ENCODE measurements at regions not wholly inside any gene's neighbourhood (a gene's known extent, or its start where the extent isn't known, plus 50 kb on each side); places are given as distances from the start of the nearest gene placed in this dataset.

- no peaks in the 10 kb centered on the region for H3K9me3 ChIP-seq (ENCODE audit: control insufficient read depth, low read length)
- H3K27ac ChIP-seq, result no peak overlapping the region
- H3K4me3 ChIP-seq (ENCODE audit: low read depth, low read length), result no peak overlapping the region
These were observed 219.1 kb upstream of the NBEA start for GRCh38 chr13:34722922-34723321.

DNA sequence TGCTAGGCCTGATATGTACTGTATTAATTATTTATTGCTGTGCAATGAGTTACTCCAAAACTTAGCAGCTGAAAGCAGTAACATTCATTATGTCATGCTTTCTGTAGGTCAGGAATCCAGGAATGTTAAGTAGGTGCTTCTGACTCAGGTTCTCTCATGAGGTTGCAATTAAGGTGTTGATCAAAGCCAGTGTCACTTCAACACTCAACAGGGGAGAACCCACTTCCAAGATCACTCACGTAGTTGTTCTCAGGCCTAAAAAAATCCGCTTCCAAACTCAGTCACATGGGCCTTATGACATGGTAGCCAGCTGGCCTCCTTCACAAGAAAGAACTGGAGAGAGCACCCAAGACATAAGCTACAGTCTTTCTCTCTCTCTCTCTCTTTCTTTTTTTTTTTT lies 211.1 kb upstream of the NBEA start:
- H3K27me3 ChIP-seq (ENCODE audit: control insufficient read depth, insufficient read depth, low read length), result no peaks in the 10 kb centered on the region
- no peak overlapping the region for H2AFZ ChIP-seq
- no peaks in the 10 kb centered on the region for H3K9me3 ChIP-seq (ENCODE audit: control insufficient read depth, low read length)
- no peaks in the 10 kb centered on the region for H3K36me3 ChIP-seq (ENCODE audit: control insufficient read depth, insufficient read depth, low read length)
- no peak overlapping the region for H3K9ac ChIP-seq
- TF ChIP-seq CTCF (IDR thresholded peaks at IDR 0.05), result no peak
- no peak overlapping the region for H3K4me3 ChIP-seq (ENCODE audit: low read depth, low read length)
- no peaks in the 10 kb centered on the region for H3K4me1 ChIP-seq
- H3K27ac ChIP-seq, result no peak overlapping the region
- no peaks in the 10 kb centered on the region for H3K79me2 ChIP-seq
- no peak overlapping the region for H3K4me2 ChIP-seq (ENCODE audit: low read length)

More at GRCh38 chr13:34722922-34723321, 219.1 kb upstream of the NBEA start:
- Histone ChIP-seq H3K79me2 (no peaks in the 10 kb centered on the region), H3K27me3 (ENCODE audit: control insufficient read depth, insufficient read depth, low read length) (no peaks in the 10 kb centered on the region), H2AFZ (no peak overlapping the region), H3K36me3 (ENCODE audit: control insufficient read depth, insufficient read depth, low read length) (no peaks in the 10 kb centered on the region), H3K4me1 (no peaks in the 10 kb centered on the region), H3K9ac (no peak overlapping the region), H3K4me2 (ENCODE audit: low read length) (no peak overlapping the region)
- TF ChIP-seq CTCF (IDR thresholded peaks at IDR 0.05), result no peak

DNA sequence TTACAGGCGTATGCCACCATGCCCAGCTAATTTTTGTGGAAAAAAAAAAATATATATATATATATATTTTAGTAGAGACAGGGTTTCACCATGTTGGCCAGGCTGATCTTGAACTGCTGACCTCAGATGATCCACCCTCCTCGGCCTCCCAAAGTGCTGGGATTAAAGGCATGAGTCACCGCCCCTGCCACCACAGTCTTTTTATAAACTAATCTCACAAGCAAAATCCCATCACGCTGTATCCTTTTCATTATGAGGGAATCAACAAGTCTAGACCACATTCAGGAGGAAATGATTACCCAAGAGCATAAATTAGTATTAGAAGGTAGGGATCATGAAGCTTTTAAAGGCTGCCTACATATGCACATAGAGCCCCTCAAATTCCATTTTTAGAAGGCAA lies 210.6 kb upstream of the NBEA start:
- TF ChIP-seq CTCF (IDR thresholded peaks at IDR 0.05), result no peak
- Histone ChIP-seq H2AFZ (no peak overlapping the region), H3K36me3 (ENCODE audit: control insufficient read depth, insufficient read depth, low read length) (no peaks in the 10 kb centered on the region), H3K79me2 (no peaks in the 10 kb centered on the region), H3K9me3 (ENCODE audit: control insufficient read depth, low read length) (no peaks in the 10 kb centered on the region), H3K4me3 (ENCODE audit: low read depth, low read length) (no peak overlapping the region), H3K4me2 (ENCODE audit: low read length) (no peak overlapping the region), H3K4me1 (no peaks in the 10 kb centered on the region), H3K27ac (no peak overlapping the region), H3K9ac (no peak overlapping the region), H3K27me3 (ENCODE audit: control insufficient read depth, insufficient read depth, low read length) (no peaks in the 10 kb centered on the region)

- Histone ChIP-seq H3K4me3 (ENCODE audit: low read depth, low read length) (no peak overlapping the region), H3K9ac (no peak overlapping the region), H2AFZ (no peak overlapping the region), H3K4me2 (ENCODE audit: low read length) (no peak overlapping the region), H3K79me2 (no peaks in the 10 kb centered on the region), H3K27ac (no peak overlapping the region), H3K36me3 (ENCODE audit: control insufficient read depth, insufficient read depth, low read length) (no peaks in the 10 kb centered on the region), H3K4me1 (no peaks in the 10 kb centered on the region), H3K9me3 (ENCODE audit: control insufficient read depth, low read length) (no peaks in the 10 kb centered on the region), H3K27me3 (ENCODE audit: control insufficient read depth, insufficient read depth, low read length) (no peaks in the 10 kb centered on the region)
- TF ChIP-seq CTCF (IDR thresholded peaks at IDR 0.05), result no peak
These were observed 208.3 kb upstream of the NBEA start for GRCh38 chr13:34733721-34734120.

DNA sequence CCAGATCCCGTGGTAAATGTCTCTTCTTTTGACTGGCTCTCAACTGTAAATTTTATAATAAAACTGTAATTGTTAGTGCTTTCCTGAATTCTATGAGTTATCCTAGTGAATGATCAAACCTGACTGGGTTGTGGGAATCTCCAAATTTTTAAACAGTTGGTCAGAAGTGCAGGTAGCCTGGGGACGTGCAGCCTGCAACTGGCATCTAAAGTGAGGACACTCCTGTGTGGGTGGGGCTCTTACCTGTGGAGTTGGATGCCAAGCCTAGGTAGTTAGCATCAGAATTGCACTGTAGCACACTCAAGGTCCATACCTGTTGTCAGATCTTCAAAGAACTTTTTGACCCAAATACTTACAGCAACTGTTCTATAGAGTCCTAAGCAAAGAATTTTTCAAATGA lies 207.1 kb upstream of the NBEA start:
- TF ChIP-seq CTCF (IDR thresholded peaks at IDR 0.05), result no peak
- Histone ChIP-seq H3K36me3 (ENCODE audit: control insufficient read depth, insufficient read depth, low read length) (no peaks in the 10 kb centered on the region), H3K4me3 (ENCODE audit: low read depth, low read length) (no peak overlapping the region), H3K27me3 (ENCODE audit: control insufficient read depth, insufficient read depth, low read length) (no peaks in the 10 kb centered on the region), H3K9me3 (ENCODE audit: control insufficient read depth, low read length) (no peaks in the 10 kb centered on the region), H3K27ac (no peak overlapping the region), H3K79me2 (no peaks in the 10 kb centered on the region), H3K9ac (no peak overlapping the region), H3K4me1 (no peaks in the 10 kb centered on the region), H2AFZ (no peak overlapping the region), H3K4me2 (ENCODE audit: low read length) (no peak overlapping the region)
